ENCODE measurements at regions not wholly inside any gene's neighbourhood (a gene's known extent, or its start where the extent isn't known, plus 50 kb on each side); places are given as distances from the start of the nearest gene placed in this dataset.

GRCh38 chr17:45690625-45691275 lies 93.4 kb upstream of the CRHR1 start:
- no peak overlapping the region for H3K4me3 ChIP-seq (replicated peaks in 1 of 3; ENCODE audit: insufficient read depth in 1 of 3, low read depth in 1 of 3, low read length in 3 of 3)
- no peaks in the 10 kb centered on the region for H3K79me2 ChIP-seq (ENCODE audit: control insufficient read depth, insufficient read depth, low read length)
- FAIRE-seq (no peak), DNase-seq (ENCODE audit: low read depth, low spot score) (no peak)
- no peak overlapping the region for H3K4me2 ChIP-seq (ENCODE audit: insufficient read depth, low read length)
- BruUV-seq (replicated peaks): no TSS peak
- CTCF ChIA-PET: interaction anchor here (1.0 kb wide), 1 partner anchor 162 kb away, joined by 3 read pairs; no protein-coding TSS in a partner anchor
- H3K27ac ChIP-seq (ENCODE audit: insufficient read depth, low read depth, low read length): no peak overlapping the region
- H2AFZ ChIP-seq (ENCODE audit: low read depth, low read length): no peak overlapping the region
- no peak for TF ChIP-seq FOS (IDR thresholded peaks at IDR 0.05; ENCODE audit: borderline replicate concordance, insufficient read depth, low read length)
- no peak for TF ChIP-seq JUN (IDR thresholded peaks at IDR 0.05; ENCODE audit: borderline replicate concordance, insufficient read depth, insufficient read length, low read depth)
- TF ChIP-seq CTCF (IDR thresholded peaks at IDR 0.05; ENCODE audit: extremely low read depth in 1 of 2, insufficient read depth in 1 of 2, low read depth in 1 of 2, low read length in 2 of 2): no peak
- no peak for TF ChIP-seq MYC (IDR thresholded peaks at IDR 0.05; ENCODE audit: low read depth, low read length)
- TF ChIP-seq POLR2A (IDR thresholded peaks at IDR 0.05; ENCODE audit: low read depth, low read length): no peak
- TF ChIP-seq EZH2 (IDR thresholded peaks at IDR 0.05; ENCODE audit: borderline replicate concordance, low read depth, low read length, severe bottlenecking): no peak
- no peak for TF ChIP-seq GATA2 (IDR thresholded peaks at IDR 0.05; ENCODE audit: insufficient read depth, insufficient read length, low read depth, low read length)
- TF ChIP-seq MAX (IDR thresholded peaks at IDR 0.05; ENCODE audit: insufficient read depth, insufficient read length): no peak
- TF ChIP-seq POLR2AphosphoS5 (IDR thresholded peaks at IDR 0.05; ENCODE audit: insufficient read depth, low read depth, low read length): no peak
- dilution Hi-C loops (cut with MboI; ENCODE audit: extremely low pct_ligation_motif_present, low sequenced_read_pairs): no loop called here
- no peaks in the 10 kb centered on the region for H3K36me3 ChIP-seq (ENCODE audit: control insufficient read depth in 2 of 2, extremely low read depth in 1 of 2, insufficient read depth in 2 of 2, low read length in 2 of 2)
- H3K27me3 ChIP-seq (ENCODE audit: control insufficient read depth in 2 of 2, insufficient read depth in 2 of 2, low read length in 2 of 2): peaks cover 9 to 15% of the 10 kb centered on the region in 2 experiments
- intact Hi-C loops (cut with micrococcal nuclease): no loop called here
- no peaks in the 10 kb centered on the region for H3K9me1 ChIP-seq (replicated peaks; ENCODE audit: control insufficient read depth, extremely low read depth, insufficient read depth, low read length)
- H3K9ac ChIP-seq (replicated peaks; ENCODE audit: extremely low read depth, insufficient read depth, low read length): no peak overlapping the region
- POLR2A ChIA-PET: no interaction called here
- H3K4me1 ChIP-seq (ENCODE audit: control insufficient read depth, extremely low read depth, insufficient read depth, low read length): no peaks in the 10 kb centered on the region
- H4K20me1 ChIP-seq (replicated peaks; ENCODE audit: control insufficient read depth, extremely low read depth, insufficient read depth, low read length): no peaks in the 10 kb centered on the region
- no peaks in the 10 kb centered on the region for H3K9me3 ChIP-seq (replicated peaks; ENCODE audit: control insufficient read depth, insufficient read depth, low read length)
